H9 (cell line): ENCODE measurements at regions not wholly inside any gene's neighbourhood (a gene's known extent, or its start where the extent isn't known, plus 50 kb on each side); places are given as distances from the start of the nearest gene placed in this dataset.

Experiments
- DNase-seq: peaks from one replicate; pipeline ENCODE4 v3.0.0-alpha.2; 2017
- H2AFZ ChIP-seq: one replicate; pipeline ENCODE4 v1.6.1; 2013; ENCODE audit warnings: mild to moderate bottlenecking, low read length, control low read depth, moderate library complexity
- H2AK5ac ChIP-seq: 2 replicates; pipeline ENCODE4 v1.6.1; 2013; ENCODE audit warnings: low read length, control low read depth, mixed read lengths; ENCODE audit not compliant: insufficient read length
- H2BK120ac ChIP-seq: one replicate; pipeline ENCODE4 v1.6.1; 2013; ENCODE audit warnings: low read depth, mild to moderate bottlenecking, low read length, control low read depth, inconsistent platforms; ENCODE audit not compliant: poor library complexity, severe bottlenecking
- H2BK12ac ChIP-seq: 2 replicates; pipeline ENCODE4 v1.6.1; 2013; ENCODE audit warnings: low read length, control low read depth, mixed read lengths, low read depth; ENCODE audit not compliant: insufficient read length
- H2BK15ac ChIP-seq: 2 replicates; pipeline ENCODE4 v1.6.1; 2013; ENCODE audit warnings: low read depth, low read length, control low read depth
- H2BK20ac ChIP-seq: one replicate; pipeline ENCODE4 v1.6.1; 2013; ENCODE audit warnings: low read depth, mild to moderate bottlenecking, low read length, control low read depth, inconsistent platforms; ENCODE audit not compliant: poor library complexity, severe bottlenecking
- H2BK5ac ChIP-seq: 2 replicates; pipeline ENCODE4 v1.6.1; 2013; ENCODE audit warnings: low read length, control low read depth, mixed read lengths; ENCODE audit not compliant: insufficient read length
- H3K14ac ChIP-seq: 2 replicates; pipeline ENCODE4 v1.6.1; 2013; ENCODE audit warnings: low read length, control low read depth; ENCODE audit not compliant: insufficient read depth
- H3K18ac ChIP-seq: 2 replicates; pipeline ENCODE4 v1.6.1; 2013; ENCODE audit warnings: low read depth, mild to moderate bottlenecking, mixed read lengths, low read length, control low read depth; ENCODE audit not compliant: insufficient read length
- H3K23ac ChIP-seq: 2 replicates; pipeline ENCODE4 v1.6.1; 2013; ENCODE audit warnings: low read length, control low read depth, mixed read lengths, low read depth; ENCODE audit not compliant: insufficient read length
- H3K23me2 ChIP-seq: 2 replicates; pipeline ENCODE4 v1.6.1; 2013; ENCODE audit warnings: low read depth, mild to moderate bottlenecking, mixed read lengths, low read length, control low read depth; ENCODE audit not compliant: insufficient read length, poor library complexity, severe bottlenecking
- H3K27ac ChIP-seq: 2 replicates; pipeline ENCODE4 v1.5.1; 2013; ENCODE audit warnings: low read length, control low read depth, mixed read lengths, low read depth; ENCODE audit not compliant: insufficient read length
- H3K27me3 ChIP-seq: 2 replicates; pipeline ENCODE4 v1.6.1; 2013; ENCODE audit warnings: low read length, control low read depth, inconsistent platforms; ENCODE audit not compliant: insufficient read depth
- H3K4ac ChIP-seq: 2 replicates; pipeline ENCODE4 v1.6.1; 2013; ENCODE audit warnings: low read depth, mild to moderate bottlenecking, control low read depth, inconsistent platforms, low read length, moderate library complexity
- H3K4me1 ChIP-seq: 2 replicates; pipeline ENCODE4 v1.6.1; 2013; ENCODE audit warnings: low read length, control low read depth, inconsistent platforms; ENCODE audit not compliant: insufficient read depth
- H3K4me2 ChIP-seq: 2 replicates; pipeline ENCODE4 v1.6.1; 2013; ENCODE audit warnings: low read length, control low read depth, mixed read lengths; ENCODE audit not compliant: insufficient read length, insufficient read depth
- H3K56ac ChIP-seq: 2 replicates; pipeline ENCODE4 v1.6.1; 2013; ENCODE audit warnings: low read depth, mild to moderate bottlenecking, mixed read lengths, low read length, control low read depth; ENCODE audit not compliant: insufficient read length
- H3K79me1 ChIP-seq: 2 replicates; pipeline ENCODE4 v1.6.1; 2013; ENCODE audit warnings: low read depth, mild to moderate bottlenecking, moderate library complexity, low read length, control low read depth, inconsistent platforms; ENCODE audit not compliant: insufficient read depth, poor library complexity, severe bottlenecking
- H3K79me2 ChIP-seq: 2 replicates; pipeline ENCODE4 v1.6.1; 2013; ENCODE audit warnings: low read length, control low read depth, inconsistent platforms; ENCODE audit not compliant: insufficient read depth
- H3K9ac ChIP-seq: 2 replicates; pipeline ENCODE4 v1.6.1; 2013; ENCODE audit warnings: low read length, control low read depth, mixed read lengths; ENCODE audit not compliant: insufficient read length; ENCODE audit errors: extremely low read depth
- H3K9me3 ChIP-seq: one replicate; pipeline ENCODE4 v1.6.1; 2013; ENCODE audit warnings: low read depth, low read length, inconsistent platforms; ENCODE audit not compliant: control insufficient read depth
- H3T11ph ChIP-seq: one replicate; pipeline ENCODE4 v1.6.1; 2013; ENCODE audit warnings: mild to moderate bottlenecking, low read length, control low read depth, inconsistent platforms
- H4K20me1 ChIP-seq: one replicate; pipeline ENCODE4 v1.6.1; 2013; ENCODE audit not compliant: control insufficient read depth, insufficient read length, insufficient read depth
- H4K5ac ChIP-seq: 2 replicates; pipeline ENCODE4 v1.6.1; 2013; ENCODE audit warnings: low read depth, mild to moderate bottlenecking, mixed read lengths, low read length, control low read depth; ENCODE audit not compliant: insufficient read length
- H4K8ac ChIP-seq: replicated peaks from 2 replicates; pipeline ENCODE4 v1.6.1; 2013; ENCODE audit warnings: low read length, control low read depth, mixed read lengths, low read depth; ENCODE audit not compliant: insufficient read length
- H4K91ac ChIP-seq: 2 replicates; pipeline ENCODE4 v1.6.1; 2013; ENCODE audit warnings: low read depth, mild to moderate bottlenecking, moderate library complexity, mixed read lengths, low read length, control low read depth; ENCODE audit not compliant: insufficient read length
- H3K27ac Mint-ChIP-seq, 3 experiments: 2 replicates in 2 of 3; 3 replicates in 1 of 3; pipeline ENCODE4 v1.8.0; 2020 to 2021; ENCODE audit warnings: mixed read lengths in 3 of 3, mild to moderate bottlenecking in 1 of 3, moderate library complexity in 1 of 3
- H3K27me3 Mint-ChIP-seq: 2 replicates; pipeline ENCODE4 v1.8.0; 2021; ENCODE audit warnings: low read depth, mild to moderate bottlenecking, moderate library complexity, mixed read lengths
- H3K36me3 Mint-ChIP-seq, 3 experiments: 2 replicates in 2 of 3; 3 replicates in 1 of 3; pipeline ENCODE4 v1.8.0; 2020 to 2021; ENCODE audit warnings: low read depth in 3 of 3, mixed read lengths in 3 of 3; ENCODE audit not compliant: insufficient read depth in 1 of 3
- H3K4me1 Mint-ChIP-seq, 2 experiments: 2 replicates each; pipeline ENCODE4 v1.8.0; 2020; ENCODE audit warnings: mixed read lengths in 2 of 2
- H3K4me3 Mint-ChIP-seq, 2 experiments: 2 replicates in 1 of 2; 3 replicates in 1 of 2; pipeline ENCODE4 v1.8.0; 2020 to 2021; ENCODE audit warnings: mild to moderate bottlenecking in 2 of 2, mixed read lengths in 2 of 2, moderate library complexity in 1 of 2
- H3K9me3 Mint-ChIP-seq, 2 experiments: 2 replicates in 1 of 2; 3 replicates in 1 of 2; pipeline ENCODE4 v1.8.0; 2020; ENCODE audit warnings: mild to moderate bottlenecking in 2 of 2, mixed read lengths in 2 of 2, moderate library complexity in 1 of 2
- CTCF ChIP-seq: fragments of 200-600 bp; sonication (generic); conservative IDR thresholded peaks from 3 replicates; pipeline ENCODE4 v1.8.0; 2021; ENCODE audit warnings: antibody characterized with exemption, mild to moderate bottlenecking
- WGBS: extraction: QIAGEN DNeasy Blood & Tissue Kit; methylation state at CpG from one replicate; pipeline ENCODE4 v1.1.7; 2013; ENCODE audit warnings: missing lambda C conversion rate, low lambda C conversion rate, mixed read lengths; ENCODE audit not compliant: insufficient read length; ENCODE audit errors: extremely low coverage; 5-methylcytosine and 5-hydroxymethylcytosine counted together

GRCh38 chrX:121823406-121823805 lies 776.0 kb downstream of the GLUD2 start:
- TF ChIP-seq CTCF = no peak
- H3K23ac ChIP-seq = no peak overlapping the region
- WGBS = no CpG with 5 or more reads among the region's 2 CpGs
- DNase-seq = peak; percentile 17
- Mint-ChIP-seq H3K27me3 (no peaks in the 10 kb centered on the region), H3K27ac (no peak overlapping the region), H3K4me1 (no peaks in the 10 kb centered on the region), H3K4me3 (no peak overlapping the region), H3K9me3 (peaks cover 25 to 47% of the 10 kb centered on the region in 2 experiments), H3K36me3 (no peaks in the 10 kb centered on the region; a peak in 2 of 7 replicates)
- H3K18ac ChIP-seq = no peak overlapping the region
- no peaks in the 10 kb centered on the region for H3K79me2 ChIP-seq
- H3K4me1 ChIP-seq = no peaks in the 10 kb centered on the region
- H2BK120ac ChIP-seq = no peak overlapping the region
- no peak overlapping the region for H4K8ac ChIP-seq
- no peaks in the 10 kb centered on the region for H3K9me3 ChIP-seq
- no peak overlapping the region for H2AFZ ChIP-seq
- no peak overlapping the region for H4K5ac ChIP-seq
- H3K23me2 ChIP-seq = no peaks in the 10 kb centered on the region
- no peak overlapping the region for H2AK5ac ChIP-seq
- no peaks in the 10 kb centered on the region for H3K27me3 ChIP-seq
- H3K79me1 ChIP-seq = no peaks in the 10 kb centered on the region
- H3K56ac ChIP-seq = no peak overlapping the region
- no peak overlapping the region for H3K27ac ChIP-seq
- no peak overlapping the region for H3K4me2 ChIP-seq
- H3T11ph ChIP-seq = no peak overlapping the region
- no peak overlapping the region for H3K4ac ChIP-seq
- no peak overlapping the region for H3K14ac ChIP-seq
- no peak overlapping the region for H4K91ac ChIP-seq
- no peak overlapping the region for H2BK15ac ChIP-seq
- H2BK12ac ChIP-seq = no peak overlapping the region
- no peak overlapping the region for H2BK5ac ChIP-seq
- no peak overlapping the region for H3K9ac ChIP-seq
- H2BK20ac ChIP-seq = no peak overlapping the region
- H4K20me1 ChIP-seq = no peaks in the 10 kb centered on the region
